ENCODE measurements at regions not wholly inside any gene's neighbourhood (a gene's known extent, or its start where the extent isn't known, plus 50 kb on each side); places are given as distances from the start of the nearest gene placed in this dataset.
"Not testable (repeated sequence)": the region's sequence is repeated elsewhere in the genome, so short reads cannot be mapped to it uniquely, and the experiment has no call there.

- not testable (repeated sequence) for DNase-seq (ENCODE audit: low read depth)
Observed at GRCh38 chr10:47626975-47627374, 103.5 kb upstream of the AGAP9 start.

- DNase-seq (ENCODE audit: low read depth), result not testable (repeated sequence)
Observed at GRCh38 chr10:47622719-47623118, 99.3 kb upstream of the AGAP9 start.

- DNase-seq (ENCODE audit: low read depth), result not testable (repeated sequence)
Observed at GRCh38 chr10:47619300-47620012, 96.0 kb upstream of the AGAP9 start.

- DNase-seq (ENCODE audit: low read depth), result not testable (repeated sequence)
Observed at GRCh38 chr10:47609311-47609710, 85.9 kb upstream of the AGAP9 start.

- not testable (repeated sequence) for DNase-seq (ENCODE audit: low read depth)
Observed at GRCh38 chr10:47605791-47606773, 82.6 kb upstream of the AGAP9 start.

GRCh38 chr10:47600604-47601003 is 77.2 kb upstream of the AGAP9 start:
- not testable (repeated sequence) for DNase-seq (ENCODE audit: low read depth)

GRCh38 chr10:47600127-47600526 is 76.7 kb upstream of the AGAP9 start:
- not testable (repeated sequence) for DNase-seq (ENCODE audit: low read depth)

GRCh38 chr10:47599657-47600056 is 76.2 kb upstream of the AGAP9 start:
- DNase-seq (ENCODE audit: low read depth), result not testable (repeated sequence)

GRCh38 chr10:47593805-47594204 is 70.4 kb upstream of the AGAP9 start:
- not testable (repeated sequence) for DNase-seq (ENCODE audit: low read depth)

- DNase-seq (ENCODE audit: low read depth), result not testable (repeated sequence)
Observed at GRCh38 chr10:47593129-47593528, 69.7 kb upstream of the AGAP9 start.

GRCh38 chr10:47590956-47591355 is 67.5 kb upstream of the AGAP9 start:
- not testable (repeated sequence) for DNase-seq (ENCODE audit: low read depth)

- DNase-seq (ENCODE audit: low read depth), result not testable (repeated sequence)
Observed at GRCh38 chr10:47590534-47590933, 67.1 kb upstream of the AGAP9 start.

GRCh38 chr10:47582051-47582450 is 58.6 kb upstream of the AGAP9 start:
- DNase-seq (ENCODE audit: low read depth), result not testable (repeated sequence)

GRCh38 chr10:47580063-47580462 is 56.6 kb upstream of the AGAP9 start:
- not testable (repeated sequence) for DNase-seq (ENCODE audit: low read depth)

GRCh38 chr10:47578547-47578946 is 55.1 kb upstream of the AGAP9 start:
- not testable (repeated sequence) for DNase-seq (ENCODE audit: low read depth)

Data from stimulated activated CD8-positive, alpha-beta memory T cell treated with anti-CD3 and anti-CD28 coated beads, Interleukin-15, amount 100 ng/mL, for 1 hour (primary cell).